ENCODE measurements at regions not wholly inside any gene's neighbourhood (a gene's known extent, or its start where the extent isn't known, plus 50 kb on each side); places are given as distances from the start of the nearest gene placed in this dataset.

DNA sequence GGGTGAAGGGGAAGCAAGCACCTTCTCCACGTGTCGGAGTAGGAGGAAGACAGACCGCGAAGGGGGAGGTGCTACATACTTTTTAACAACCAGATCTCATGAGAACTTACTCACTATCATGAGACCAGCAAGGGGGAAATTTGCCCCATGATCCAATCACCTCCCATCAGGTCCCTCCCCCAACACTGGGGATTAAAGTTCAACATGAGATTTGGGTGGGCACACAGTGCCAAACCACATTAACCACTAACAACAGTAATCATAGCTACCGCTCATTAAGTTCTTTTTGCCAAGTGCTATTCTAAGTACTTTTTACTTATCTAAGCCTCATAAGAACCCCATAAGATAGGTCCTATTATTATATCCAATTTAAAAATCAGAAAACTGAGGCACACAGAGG lies 450.5 kb upstream of the DDI1 start:
- Mint-ChIP-seq H3K27me3 (no peaks in the 10 kb centered on the region), H3K4me3 (ENCODE audit: low read depth) (no peak overlapping the region), H3K9me3 (ENCODE audit: low read depth) (no peaks in the 10 kb centered on the region), H3K36me3 (ENCODE audit: insufficient read depth) (no peaks in the 10 kb centered on the region), H3K4me1 (ENCODE audit: low read depth) (peaks cover 23% of the 10 kb centered on the region), H3K27ac (no peak overlapping the region)
- TF ChIP-seq, protein P1, sequence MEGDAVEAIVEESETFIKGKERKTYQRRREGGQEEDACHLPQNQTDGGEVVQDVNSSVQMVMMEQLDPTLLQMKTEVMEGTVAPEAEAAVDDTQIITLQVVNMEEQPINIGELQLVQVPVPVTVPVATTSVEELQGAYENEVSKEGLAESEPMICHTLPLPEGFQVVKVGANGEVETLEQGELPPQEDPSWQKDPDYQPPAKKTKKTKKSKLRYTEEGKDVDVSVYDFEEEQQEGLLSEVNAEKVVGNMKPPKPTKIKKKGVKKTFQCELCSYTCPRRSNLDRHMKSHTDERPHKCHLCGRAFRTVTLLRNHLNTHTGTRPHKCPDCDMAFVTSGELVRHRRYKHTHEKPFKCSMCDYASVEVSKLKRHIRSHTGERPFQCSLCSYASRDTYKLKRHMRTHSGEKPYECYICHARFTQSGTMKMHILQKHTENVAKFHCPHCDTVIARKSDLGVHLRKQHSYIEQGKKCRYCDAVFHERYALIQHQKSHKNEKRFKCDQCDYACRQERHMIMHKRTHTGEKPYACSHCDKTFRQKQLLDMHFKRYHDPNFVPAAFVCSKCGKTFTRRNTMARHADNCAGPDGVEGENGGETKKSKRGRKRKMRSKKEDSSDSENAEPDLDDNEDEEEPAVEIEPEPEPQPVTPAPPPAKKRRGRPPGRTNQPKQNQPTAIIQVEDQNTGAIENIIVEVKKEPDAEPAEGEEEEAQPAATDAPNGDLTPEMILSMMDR (IDR thresholded peaks at IDR 0.05; ENCODE audit: unreplicated experiment): no peak
- DNase-seq (ENCODE audit: low spot score, unreplicated experiment): no peak

GRCh38 chr11:103586756-103587155 lies 449.7 kb upstream of the DDI1 start:
- H3K4me3 Mint-ChIP-seq (ENCODE audit: low read depth): no peak overlapping the region
- TF ChIP-seq, protein P1 (IDR thresholded peaks at IDR 0.05; ENCODE audit: unreplicated experiment): no peak
- H3K27ac Mint-ChIP-seq: no peak overlapping the region

GRCh38 chr11:103587901-103588788 lies 448.3 kb upstream of the DDI1 start:
- H3K9me3 Mint-ChIP-seq (ENCODE audit: low read depth): no peaks in the 10 kb centered on the region
- H3K4me1 Mint-ChIP-seq (ENCODE audit: low read depth): peaks cover 10% of the 10 kb centered on the region
- H3K36me3 Mint-ChIP-seq (ENCODE audit: insufficient read depth): no peaks in the 10 kb centered on the region
- no peak for DNase-seq (ENCODE audit: low spot score, unreplicated experiment)
- no peaks in the 10 kb centered on the region for H3K27me3 Mint-ChIP-seq
- no peak overlapping the region for H3K4me3 Mint-ChIP-seq (ENCODE audit: low read depth)
- TF ChIP-seq, protein P1 (IDR thresholded peaks at IDR 0.05; ENCODE audit: unreplicated experiment): no peak
- H3K27ac Mint-ChIP-seq: no peak overlapping the region

More at GRCh38 chr11:103586756-103587155, 449.7 kb upstream of the DDI1 start:
- no peaks in the 10 kb centered on the region for H3K9me3 Mint-ChIP-seq (ENCODE audit: low read depth)
- DNase-seq (ENCODE audit: low spot score, unreplicated experiment): no peak
- peaks cover 17% of the 10 kb centered on the region for H3K4me1 Mint-ChIP-seq (ENCODE audit: low read depth)
- H3K27me3 Mint-ChIP-seq: no peaks in the 10 kb centered on the region
- no peaks in the 10 kb centered on the region for H3K36me3 Mint-ChIP-seq (ENCODE audit: insufficient read depth)

DNA sequence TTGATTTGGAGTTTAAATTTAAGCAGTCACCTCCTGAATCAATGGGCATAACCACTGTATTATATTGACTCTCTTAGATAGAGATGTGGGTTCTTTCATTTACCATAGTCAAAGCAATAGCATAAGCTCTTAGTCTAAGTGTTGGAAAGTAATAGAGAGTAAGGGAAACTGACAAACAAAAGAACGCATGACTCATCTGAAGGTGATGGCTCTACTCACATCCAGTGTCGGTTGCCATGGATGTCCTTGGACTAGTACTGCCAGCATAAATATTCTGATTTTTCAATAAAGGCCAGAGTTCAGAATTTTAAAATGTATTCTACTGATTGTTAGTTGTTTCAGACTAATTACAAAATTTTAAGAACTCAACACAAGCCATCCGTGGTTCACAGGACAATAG lies 444.9 kb upstream of the DDI1 start:
- H3K27ac Mint-ChIP-seq: no peak overlapping the region
- H3K27me3 Mint-ChIP-seq: no peaks in the 10 kb centered on the region
- H3K4me1 Mint-ChIP-seq (ENCODE audit: low read depth): peaks cover 10% of the 10 kb centered on the region
- H3K4me3 Mint-ChIP-seq (ENCODE audit: low read depth): no peak overlapping the region
- no peaks in the 10 kb centered on the region for H3K9me3 Mint-ChIP-seq (ENCODE audit: low read depth)
- TF ChIP-seq, protein P1 (IDR thresholded peaks at IDR 0.05; ENCODE audit: unreplicated experiment): no peak
- DNase-seq (ENCODE audit: low spot score, unreplicated experiment): no peak
- H3K36me3 Mint-ChIP-seq (ENCODE audit: insufficient read depth): no peaks in the 10 kb centered on the region

DNA sequence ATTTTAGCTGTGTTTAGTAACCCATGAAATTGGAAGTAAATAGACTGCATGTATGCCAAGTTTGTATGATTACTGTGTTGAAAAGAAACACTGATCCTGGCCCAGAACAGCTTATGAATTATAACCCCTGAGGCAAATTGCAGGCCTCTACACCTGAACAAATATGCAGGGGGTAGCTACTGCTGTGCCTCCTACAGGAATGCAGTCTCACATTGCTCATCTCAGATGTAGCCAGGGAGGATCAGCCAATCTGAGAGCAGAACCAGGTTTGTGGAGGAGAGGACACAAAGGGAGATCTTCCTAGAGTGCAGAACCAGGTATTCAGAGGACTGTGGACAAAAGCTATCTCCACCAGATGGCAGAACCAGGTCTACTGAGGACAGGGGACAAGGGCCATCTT lies 442.2 kb upstream of the DDI1 start:
- TF ChIP-seq, protein P1 (IDR thresholded peaks at IDR 0.05; ENCODE audit: unreplicated experiment): no peak
- no peaks in the 10 kb centered on the region for H3K4me1 Mint-ChIP-seq (ENCODE audit: low read depth)
- no peak for DNase-seq (ENCODE audit: low spot score, unreplicated experiment)
- no peak overlapping the region for H3K4me3 Mint-ChIP-seq (ENCODE audit: low read depth)
- no peaks in the 10 kb centered on the region for H3K36me3 Mint-ChIP-seq (ENCODE audit: insufficient read depth)
- H3K27ac Mint-ChIP-seq: no peak overlapping the region
- no peaks in the 10 kb centered on the region for H3K27me3 Mint-ChIP-seq
- no peaks in the 10 kb centered on the region for H3K9me3 Mint-ChIP-seq (ENCODE audit: low read depth)
